ENCODE measurements at regions not wholly inside any gene's neighbourhood (a gene's known extent, or its start where the extent isn't known, plus 50 kb on each side); places are given as distances from the start of the nearest gene placed in this dataset.

GRCh38 chr14:95370076-95370475 lies 50.4 kb upstream of the CLMN start:
- no peak overlapping the region for H3K27ac Mint-ChIP-seq (ENCODE audit: unreplicated experiment)
- H3K9me3 Mint-ChIP-seq (ENCODE audit: unreplicated experiment) = no peaks in the 10 kb centered on the region
- H3K4me3 Mint-ChIP-seq (ENCODE audit: unreplicated experiment) = no peak overlapping the region
- TF ChIP-seq CTCF (IDR thresholded peaks at IDR 0.05; ENCODE audit: unreplicated experiment) = no peak
- H3K4me1 Mint-ChIP-seq (ENCODE audit: unreplicated experiment) = no peaks in the 10 kb centered on the region
- no peak for DNase-seq (ENCODE audit: low spot score)
- H3K27me3 Mint-ChIP-seq (ENCODE audit: unreplicated experiment) = peaks cover 3% of the 10 kb centered on the region
- no peaks in the 10 kb centered on the region for H3K36me3 Mint-ChIP-seq (ENCODE audit: low read depth, unreplicated experiment)

All from endothelial cell (in vitro differentiated cells).